ENCODE measurements at regions not wholly inside any gene's neighbourhood (a gene's known extent, or its start where the extent isn't known, plus 50 kb on each side); places are given as distances from the start of the nearest gene placed in this dataset.

- TF ChIP-seq CTCF (conservative IDR thresholded peaks at IDR 0.05; ENCODE audit: low read length) (no peak), EZH2phosphoT487 (IDR thresholded peaks at IDR 0.05; ENCODE audit: borderline replicate concordance) (no peak)
Observed at GRCh38 chr2:142188562-142188961, 57.7 kb upstream of the LRP1B start.

Data from Loucy (cell line).